Endothelial cell of umbilical vein (primary cell): ENCODE measurements at regions not wholly inside any gene's neighbourhood (a gene's known extent, or its start where the extent isn't known, plus 50 kb on each side); places are given as distances from the start of the nearest gene placed in this dataset.
"Not testable (repeated sequence)": the region's sequence is repeated elsewhere in the genome, so short reads cannot be mapped to it uniquely, and the experiment has no call there.

Source experiments
- CTCF ChIP-seq, 2 donors: IDR thresholded peaks; 1 replicate in 1 of 2; 2 replicates in 1 of 2; pipeline ENCODE4 v1.5.1; 2011; ENCODE audit warnings: low read length in 2 of 2, mild to moderate bottlenecking in 2 of 2, moderate library complexity in 2 of 2, control low read depth in 1 of 2, inconsistent platforms in 1 of 2, low read depth in 1 of 2; ENCODE audit not compliant: insufficient read depth in 1 of 2; ENCODE audit errors: extremely low read depth in 1 of 2
- EZH2 ChIP-seq: IDR thresholded peaks from 2 replicates; pipeline ENCODE4 v1.6.1; 2012; ENCODE audit warnings: borderline replicate concordance, low read depth, mild to moderate bottlenecking, moderate library complexity, low read length, inconsistent platforms; ENCODE audit not compliant: severe bottlenecking
- GATA2 ChIP-seq: IDR thresholded peaks from 2 replicates; pipeline ENCODE4 v1.7.0; 2011; ENCODE audit warnings: low read depth, mild to moderate bottlenecking, moderate library complexity, mixed read lengths, low read length; ENCODE audit not compliant: insufficient read length, insufficient read depth
- JUN ChIP-seq: IDR thresholded peaks from 2 replicates; pipeline ENCODE4 v1.6.1; 2011; ENCODE audit warnings: borderline replicate concordance, low read depth; ENCODE audit not compliant: insufficient read length, insufficient read depth
- MAX ChIP-seq: IDR thresholded peaks from 2 replicates; pipeline ENCODE4 v1.6.1; 2011; ENCODE audit not compliant: insufficient read depth, insufficient read length
- POLR2A ChIP-seq: IDR thresholded peaks from 2 replicates; pipeline ENCODE4 v1.6.1; 2012; ENCODE audit warnings: low read depth, mild to moderate bottlenecking, control low read depth, low read length

- TF ChIP-seq CTCF (IDR thresholded peaks at IDR 0.05; ENCODE audit: extremely low read depth in 1 of 2, insufficient read depth in 1 of 2, low read depth in 1 of 2, low read length in 2 of 2); JUN; GATA2; MAX; POLR2A; EZH2: not testable (repeated sequence)
Measured at GRCh38 chr4:103385565-103385964, 187.4 kb upstream of the CENPE start.
